ENCODE measurements at regions not wholly inside any gene's neighbourhood (a gene's known extent, or its start where the extent isn't known, plus 50 kb on each side); places are given as distances from the start of the nearest gene placed in this dataset.
"Not testable (repeated sequence)": the region's sequence is repeated elsewhere in the genome, so short reads cannot be mapped to it uniquely, and the experiment has no call there.

GRCh38 chr12:23376238-23376637 lies 573.2 kb downstream of the SOX5 start:
- DNase-seq, result no peak
- no peak for ATAC-seq
- intact Hi-C loops (cut with micrococcal nuclease), result no loop called here

- intact Hi-C loops (cut with micrococcal nuclease), result no loop called here
- no peak for ATAC-seq
- DNase-seq, result no peak
Observed at GRCh38 chr12:23380419-23381100, 568.9 kb downstream of the SOX5 start.

DNA sequence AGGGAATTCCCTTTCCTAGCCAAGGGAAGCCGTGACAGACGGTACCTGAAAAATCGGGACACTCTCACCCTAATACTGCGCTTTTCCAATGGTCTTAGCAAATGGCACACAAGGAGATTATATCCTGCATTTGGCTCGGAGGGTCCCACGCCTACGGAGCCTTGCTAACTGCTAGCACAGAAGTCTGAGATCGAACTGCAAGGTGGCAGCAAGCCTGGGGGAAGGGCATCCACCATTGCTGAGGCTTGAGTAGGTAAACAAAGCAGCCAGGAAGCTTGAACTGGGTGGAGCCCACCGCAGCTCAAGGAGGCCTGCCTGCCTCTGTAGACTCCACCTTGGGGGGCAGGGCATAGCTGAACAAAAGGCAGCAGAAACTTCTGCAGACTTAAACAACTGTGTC lies 560.6 kb downstream of the SOX5 start:
- ATAC-seq; intact Hi-C loops (cut with micrococcal nuclease); DNase-seq: not testable (repeated sequence)

DNA sequence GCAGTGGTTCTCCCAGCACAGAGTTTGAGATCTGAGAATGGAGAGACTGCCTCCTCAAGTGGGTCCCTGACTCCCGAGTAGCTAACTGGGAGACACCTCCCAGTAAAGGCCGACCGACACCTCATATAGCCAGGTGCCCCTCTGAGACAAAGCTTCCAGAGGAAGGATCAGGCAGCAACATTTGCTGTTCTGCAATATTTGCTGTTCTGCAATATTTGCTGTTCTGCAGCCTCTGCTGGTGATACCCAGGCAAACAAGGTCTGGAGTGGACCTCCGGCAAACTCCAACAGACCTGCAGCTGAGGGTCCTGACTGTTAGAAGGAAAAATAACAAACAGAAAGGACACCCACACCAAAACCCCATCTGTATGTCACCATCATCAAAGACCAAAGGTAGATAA lies 560.2 kb downstream of the SOX5 start:
- DNase-seq; intact Hi-C loops (cut with micrococcal nuclease); ATAC-seq: not testable (repeated sequence)

- intact Hi-C loops (cut with micrococcal nuclease), result no loop called here
- ATAC-seq (no peak), DNase-seq (no peak)
Observed at GRCh38 chr12:23399402-23399933, 550.0 kb downstream of the SOX5 start.

DNA sequence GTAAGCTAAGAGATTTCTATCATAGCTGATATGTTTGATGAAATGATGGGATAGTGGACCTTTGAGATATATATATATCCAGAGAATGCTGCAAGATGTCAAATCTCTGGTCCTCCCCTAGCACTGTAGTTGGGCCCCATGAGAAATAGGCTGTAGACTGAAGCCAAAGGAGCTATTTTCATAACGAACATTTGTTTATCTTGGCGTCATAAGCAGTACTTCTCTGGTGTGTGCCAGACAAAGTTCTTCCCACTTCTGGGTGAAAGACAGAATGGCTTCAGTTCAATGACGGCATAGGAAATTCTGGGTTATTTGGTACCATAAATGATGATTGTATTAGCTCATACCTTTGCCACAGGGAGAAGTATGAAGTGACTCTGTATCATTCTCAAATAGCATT lies 534.3 kb downstream of the SOX5 start:
- intact Hi-C loops (cut with micrococcal nuclease), result no loop called here
- DNase-seq, result no peak
- no peak for ATAC-seq

GRCh38 chr12:23421556-23421955 lies 527.9 kb downstream of the SOX5 start:
- ATAC-seq (no peak), DNase-seq (no peak)
- intact Hi-C loops (cut with micrococcal nuclease), result no loop called here

DNA sequence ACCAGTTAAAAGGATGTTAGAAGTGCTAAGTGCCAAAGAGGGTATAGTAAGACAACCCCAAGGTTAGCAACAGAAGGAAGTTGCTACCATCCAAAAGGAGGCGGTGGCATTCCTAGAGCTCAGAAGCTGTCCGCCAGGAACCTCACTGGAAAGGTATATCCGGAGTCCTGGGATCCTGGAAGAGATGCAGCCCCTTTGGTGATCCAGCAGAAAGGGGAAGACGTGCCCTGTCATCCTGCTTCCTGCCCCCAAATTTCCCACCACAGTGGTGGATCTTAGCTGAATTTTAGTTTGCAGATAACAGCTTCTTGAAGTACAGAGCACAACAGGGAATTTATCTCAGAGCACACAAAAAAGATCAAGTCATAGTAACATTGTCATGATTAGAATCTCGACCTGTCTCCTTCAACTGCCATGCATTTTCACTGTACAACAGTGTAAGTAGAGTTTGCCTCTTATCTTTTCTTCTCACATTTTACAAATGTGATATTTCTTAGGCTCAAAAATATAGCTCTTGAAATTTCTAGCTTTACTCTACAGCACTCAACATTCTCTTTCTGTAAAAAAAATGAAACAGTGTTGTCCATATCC lies 526.3 kb downstream of the SOX5 start:
- intact Hi-C loops (cut with micrococcal nuclease), result no loop called here
- DNase-seq, result no peak
- ATAC-seq, result no peak

- intact Hi-C loops (cut with micrococcal nuclease), result no loop called here
- ATAC-seq, result no peak
- DNase-seq, result no peak
Observed at GRCh38 chr12:23423796-23424195, 525.7 kb downstream of the SOX5 start.

DNA sequence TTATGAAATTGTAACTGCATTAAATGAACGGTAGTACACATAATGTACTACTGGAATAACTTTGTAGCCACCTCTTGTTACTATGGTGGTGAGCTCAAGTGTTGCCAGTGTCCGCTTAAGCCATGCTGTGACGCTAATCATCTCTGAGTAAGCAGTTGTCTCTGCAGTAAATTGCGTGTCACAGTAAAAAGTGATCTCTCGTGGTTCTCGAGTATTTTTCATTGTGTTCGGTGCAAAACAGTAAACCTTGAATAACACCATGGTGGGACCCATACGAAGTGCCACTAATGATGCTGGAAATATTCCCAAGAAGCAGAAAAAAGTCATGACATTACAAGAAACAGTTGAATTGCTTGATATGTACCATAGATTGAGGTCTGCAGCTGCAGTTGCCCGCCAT lies 524.8 kb downstream of the SOX5 start:
- intact Hi-C loops (cut with micrococcal nuclease), result no loop called here
- ATAC-seq, result no peak
- DNase-seq, result no peak

- no peak for ATAC-seq
- intact Hi-C loops (cut with micrococcal nuclease), result no loop called here
- no peak for DNase-seq
Observed at GRCh38 chr12:23426328-23426727, 523.1 kb downstream of the SOX5 start.

GRCh38 chr12:23428758-23429157 lies 520.7 kb downstream of the SOX5 start:
- DNase-seq, result no peak
- intact Hi-C loops (cut with micrococcal nuclease), result no loop called here
- no peak for ATAC-seq

DNA sequence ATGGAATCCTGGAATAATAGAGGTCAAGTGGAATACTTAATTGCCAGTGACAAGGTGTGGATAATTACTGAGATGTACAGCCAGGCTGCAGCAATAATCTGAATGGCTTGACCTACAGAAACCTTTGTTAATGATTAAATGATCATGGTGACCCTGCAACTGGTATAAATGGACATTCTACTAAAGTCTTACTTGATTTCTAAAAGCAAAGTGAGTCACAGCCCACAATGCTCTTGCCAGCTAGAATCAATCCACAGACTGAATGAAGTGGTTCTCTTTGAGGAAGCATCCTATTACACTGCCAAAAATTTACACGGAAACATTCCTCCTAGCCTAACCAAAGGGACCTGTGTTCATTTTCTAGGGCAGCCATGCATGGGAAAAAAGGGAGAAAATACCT lies 518.5 kb downstream of the SOX5 start:
- intact Hi-C loops (cut with micrococcal nuclease), result no loop called here
- DNase-seq (no peak), ATAC-seq (no peak)

- intact Hi-C loops (cut with micrococcal nuclease), result no loop called here
- ATAC-seq (no peak), DNase-seq (no peak)
Observed at GRCh38 chr12:23433121-23433520, 516.3 kb downstream of the SOX5 start.

GRCh38 chr12:23434154-23434553 lies 515.3 kb downstream of the SOX5 start:
- ATAC-seq, result no peak
- intact Hi-C loops (cut with micrococcal nuclease), result no loop called here

GRCh38 chr12:23446746-23447145 lies 502.7 kb downstream of the SOX5 start:
- DNase-seq, result no peak
- intact Hi-C loops (cut with micrococcal nuclease), result no loop called here
- ATAC-seq, result no peak

More at GRCh38 chr12:23434154-23434553, 515.3 kb downstream of the SOX5 start:
- DNase-seq, result no peak

DNA sequence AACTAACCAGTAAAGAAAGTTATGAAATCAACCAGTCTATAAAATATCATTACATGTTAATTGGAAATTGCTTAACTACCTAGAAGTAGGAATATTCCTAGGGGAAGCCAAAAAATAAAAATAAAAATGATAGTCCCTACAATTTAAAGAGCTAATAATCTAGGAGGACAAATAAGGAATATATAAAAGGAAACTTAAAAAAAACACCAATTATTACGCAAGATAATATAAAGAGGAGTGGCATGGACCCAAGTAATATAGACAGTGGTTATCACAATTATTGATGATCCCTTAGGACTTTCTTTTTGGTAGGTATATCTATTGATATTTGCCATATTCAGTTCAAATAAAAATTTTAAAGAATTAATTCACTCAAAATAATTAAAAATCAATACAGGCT lies 498.7 kb downstream of the SOX5 start:
- intact Hi-C loops (cut with micrococcal nuclease), result no loop called here
- ATAC-seq (no peak), DNase-seq (no peak)

- intact Hi-C loops (cut with micrococcal nuclease), result no loop called here
- ATAC-seq, result no peak
- no peak for DNase-seq
Observed at GRCh38 chr12:23455283-23455682, 494.2 kb downstream of the SOX5 start.

DNA sequence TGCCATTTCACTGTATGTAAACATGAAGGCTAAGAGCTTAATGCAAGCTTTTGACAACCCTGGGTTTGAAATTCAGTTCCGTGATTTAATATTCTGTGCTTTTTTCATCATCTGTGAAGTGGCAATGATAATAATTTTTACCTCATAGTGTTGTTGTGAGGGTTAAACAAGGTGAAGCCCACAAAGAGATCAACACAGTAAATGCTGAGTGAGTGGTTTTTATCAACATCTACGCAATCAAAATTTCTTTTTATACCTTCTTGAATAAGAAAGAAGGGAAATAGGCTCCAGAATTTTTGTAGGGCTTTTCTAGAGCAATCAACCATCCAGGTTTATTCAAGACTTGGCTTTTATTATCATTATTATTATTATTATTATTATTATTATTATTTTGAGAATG lies 490.8 kb downstream of the SOX5 start:
- intact Hi-C loops (cut with micrococcal nuclease), result no loop called here
- DNase-seq, result no peak
- ATAC-seq, result no peak

DNA sequence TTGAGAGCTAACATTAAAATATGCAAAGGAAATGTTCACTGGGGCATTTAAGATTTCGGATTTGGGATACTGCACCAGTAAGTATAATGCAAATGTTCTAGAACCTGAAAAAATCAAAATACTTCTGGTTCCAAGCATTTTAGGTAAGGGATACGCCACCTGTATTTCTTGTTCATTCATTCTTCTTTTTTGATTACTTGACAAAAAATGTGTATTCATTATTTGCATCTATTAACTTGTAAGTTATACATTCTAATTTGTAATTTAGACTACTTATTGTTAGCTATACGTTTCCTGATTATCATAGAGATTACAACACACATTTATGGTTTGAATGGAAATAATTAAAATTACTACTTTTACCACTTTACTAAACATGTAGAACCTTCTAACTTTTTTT lies 486.9 kb downstream of the SOX5 start:
- DNase-seq (no peak), ATAC-seq (no peak)
- intact Hi-C loops (cut with micrococcal nuclease), result no loop called here

DNA sequence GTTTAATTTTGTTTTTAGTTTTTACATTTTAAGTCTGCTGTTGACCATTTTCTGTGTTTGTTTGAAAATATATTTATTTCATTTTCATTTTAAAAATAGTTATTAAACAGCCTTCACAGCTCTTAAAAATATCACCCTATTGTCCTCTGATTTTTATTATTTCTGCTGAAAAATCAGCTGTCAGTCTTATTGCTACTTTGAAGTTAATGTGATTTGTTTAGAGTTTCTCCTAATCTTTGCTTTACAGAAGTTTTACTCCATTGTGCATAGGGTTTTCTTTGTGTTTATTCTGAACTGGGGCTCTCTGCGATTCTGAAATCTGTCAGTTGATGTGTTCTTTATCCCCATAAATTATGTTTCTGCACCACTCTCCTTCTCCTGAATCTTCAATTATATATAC lies 486.3 kb downstream of the SOX5 start:
- DNase-seq, result no peak
- ATAC-seq, result no peak
- intact Hi-C loops (cut with micrococcal nuclease), result no loop called here
